CD4-positive, alpha-beta T cell treated with Interleukin-21 for 1 hour (primary cell): ENCODE measurements at regions not wholly inside any gene's neighbourhood (a gene's known extent, or its start where the extent isn't known, plus 50 kb on each side); places are given as distances from the start of the nearest gene placed in this dataset.

Experiments used
- DNase-seq: peaks from one replicate; pipeline ENCODE4 v3.0.0-alpha.2; 2020

DNA sequence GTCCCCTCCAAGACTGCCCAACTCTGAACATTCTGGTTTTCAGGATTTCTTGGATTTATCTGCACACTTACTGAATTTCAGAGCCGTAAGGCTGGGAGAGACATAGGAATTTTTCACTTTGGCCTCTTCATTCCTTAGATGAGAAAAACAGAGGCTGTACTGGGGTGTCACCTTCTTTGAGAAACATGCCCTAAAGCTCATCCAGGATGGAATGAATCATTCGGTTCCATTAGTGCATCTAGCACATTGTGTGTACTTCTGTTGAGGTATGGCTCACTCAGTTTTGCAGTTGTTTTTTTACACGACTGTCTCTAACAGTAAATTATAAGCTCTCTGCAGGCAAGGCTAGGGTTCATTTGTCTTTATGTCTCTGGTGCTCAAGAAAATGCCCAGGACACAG is 383.4 kb downstream of the GATA3 start:
- DNase-seq, result no peak

DNA sequence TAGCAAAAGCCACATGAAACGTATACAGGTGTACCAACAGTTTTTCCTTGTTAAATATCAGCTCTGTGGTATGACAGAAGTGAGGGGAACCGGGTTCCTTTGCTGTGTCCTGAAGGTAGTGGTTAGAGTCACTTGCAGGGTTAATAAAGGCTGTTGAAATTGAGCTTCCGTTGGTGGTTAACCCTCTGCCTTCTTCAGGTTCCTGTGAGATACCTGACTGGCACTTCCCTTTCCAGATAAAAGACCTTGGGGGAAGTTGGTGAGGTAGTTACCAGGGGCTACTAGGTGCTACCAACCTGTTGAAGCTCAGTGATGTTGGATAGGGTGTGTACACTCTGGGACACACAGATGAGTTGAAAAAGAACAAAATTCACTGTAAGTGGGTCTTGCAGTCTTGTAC is 384.1 kb downstream of the GATA3 start:
- DNase-seq, result peak; percentile 56

- no peak for DNase-seq
Observed at GRCh38 chr10:8439040-8439439, 384.6 kb downstream of the GATA3 start.

GRCh38 chr10:8444630-8445029 is 390.1 kb downstream of the GATA3 start:
- DNase-seq, result peak; percentile 47

DNA sequence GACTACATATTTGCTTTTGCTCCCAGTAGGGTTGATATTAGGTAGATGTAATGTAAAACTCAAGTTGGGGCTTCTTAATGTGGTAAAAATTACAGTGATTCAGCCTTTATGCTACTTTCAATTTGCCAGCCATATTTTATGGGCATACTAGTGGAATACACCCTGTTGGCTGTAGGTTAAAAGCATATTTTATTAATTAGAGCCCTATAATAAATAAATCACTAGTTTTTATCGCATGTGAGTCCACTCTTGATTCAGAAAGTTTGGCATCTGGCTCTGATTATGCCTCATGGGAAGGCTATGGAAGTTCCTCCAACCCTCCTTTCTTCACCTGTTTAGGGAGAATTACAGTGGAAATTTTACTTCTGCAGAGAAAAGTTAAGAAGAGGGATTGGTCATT is 390.9 kb downstream of the GATA3 start:
- no peak for DNase-seq

DNA sequence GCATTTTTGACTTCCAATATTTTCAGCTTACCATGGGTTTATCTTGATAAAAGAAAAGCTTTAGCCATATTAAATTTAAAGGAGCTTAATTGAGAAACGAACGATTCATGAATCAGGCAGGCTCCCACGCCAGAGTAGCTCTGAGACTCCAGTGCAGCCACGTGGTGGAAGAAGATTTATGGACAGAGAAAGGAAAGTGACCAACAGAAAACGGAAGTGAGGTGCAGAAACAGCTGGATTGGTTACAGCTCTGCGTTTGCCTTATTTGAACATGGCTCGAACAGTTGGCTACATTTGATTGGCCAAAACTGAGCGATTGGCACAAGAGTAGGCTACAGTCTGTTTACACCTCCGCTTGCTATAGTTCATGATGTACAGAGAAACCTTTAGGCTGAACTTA is 395.4 kb downstream of the GATA3 start:
- no peak for DNase-seq

DNA sequence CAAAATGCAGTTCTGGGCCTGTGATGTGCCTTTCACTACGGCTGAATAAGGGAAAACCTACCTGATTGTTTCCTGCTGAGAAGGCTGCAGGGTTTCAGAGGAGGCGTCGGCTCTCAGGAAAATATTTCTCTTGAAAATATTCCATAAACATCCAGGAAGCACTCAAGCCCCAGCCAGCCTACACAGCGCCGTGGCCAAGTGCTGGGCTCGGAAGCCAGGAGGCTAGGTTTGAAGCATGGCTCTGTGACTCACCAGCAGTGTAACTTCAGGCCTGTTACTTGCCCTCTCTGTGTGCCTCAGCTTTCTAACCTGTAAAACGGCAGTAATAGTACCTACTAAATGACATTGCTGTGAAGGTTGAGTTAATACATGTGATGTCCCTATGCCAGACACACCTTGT is 399.1 kb downstream of the GATA3 start:
- DNase-seq, result no peak

DNA sequence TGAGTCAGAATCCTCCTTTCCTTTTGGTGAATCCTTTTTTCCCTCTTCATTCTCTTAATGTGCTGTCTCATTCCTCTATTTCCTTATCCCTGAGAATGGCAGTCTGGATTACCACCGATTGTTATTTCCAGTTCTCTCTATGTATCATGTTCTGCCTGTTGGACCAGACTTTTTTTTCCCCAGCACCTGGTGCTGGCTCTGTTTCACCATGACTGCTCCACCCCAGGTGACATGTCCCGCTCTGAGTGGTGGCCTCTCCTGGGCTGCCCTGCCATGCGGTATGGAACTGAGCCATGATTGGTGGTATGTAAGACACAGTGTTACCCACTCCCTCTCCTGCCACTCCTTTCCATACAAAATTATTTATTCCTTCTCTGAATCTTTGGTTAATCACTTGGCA is 399.9 kb downstream of the GATA3 start:
- DNase-seq, result no peak

DNA sequence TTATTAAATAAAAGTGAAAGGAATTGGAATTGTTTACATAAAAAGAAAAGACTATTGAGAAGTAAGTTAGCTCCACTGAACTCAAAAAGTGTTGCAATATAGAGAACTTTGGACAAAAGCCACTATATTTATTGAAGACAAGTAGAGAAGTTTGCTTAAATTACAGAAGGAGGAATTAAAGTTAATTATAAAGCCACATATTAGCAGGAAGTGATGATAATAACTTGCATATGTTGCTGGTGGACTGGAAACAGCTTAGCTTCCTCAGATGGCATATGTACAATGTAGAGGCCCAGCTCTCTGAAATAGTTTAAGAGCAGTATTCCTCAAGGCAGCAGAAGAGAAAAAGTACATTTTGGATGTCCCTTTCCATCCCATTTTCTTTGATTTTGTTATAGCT is 400.7 kb downstream of the GATA3 start:
- DNase-seq, result no peak

DNA sequence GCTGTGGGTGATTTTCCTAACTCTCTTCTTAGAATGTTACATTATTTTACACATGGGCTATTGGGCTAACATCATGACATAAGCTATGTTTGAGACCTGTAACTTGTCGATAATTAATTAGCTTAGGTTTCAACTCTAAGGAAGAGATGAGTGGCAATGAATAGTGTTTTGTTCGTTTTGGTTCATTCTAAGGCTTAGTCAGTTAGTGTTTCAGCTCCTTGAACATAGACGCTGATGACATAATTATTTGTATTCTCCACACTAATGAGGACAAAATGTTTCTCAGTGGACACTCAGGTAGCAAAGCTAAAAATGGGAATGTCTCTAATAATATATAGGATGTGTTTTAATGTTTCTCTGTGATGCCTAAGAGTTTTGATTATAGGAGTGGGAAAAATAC is 401.9 kb downstream of the GATA3 start:
- DNase-seq, result no peak

- DNase-seq, result no peak
Observed at GRCh38 chr10:8460626-8461025, 406.1 kb downstream of the GATA3 start.

DNA sequence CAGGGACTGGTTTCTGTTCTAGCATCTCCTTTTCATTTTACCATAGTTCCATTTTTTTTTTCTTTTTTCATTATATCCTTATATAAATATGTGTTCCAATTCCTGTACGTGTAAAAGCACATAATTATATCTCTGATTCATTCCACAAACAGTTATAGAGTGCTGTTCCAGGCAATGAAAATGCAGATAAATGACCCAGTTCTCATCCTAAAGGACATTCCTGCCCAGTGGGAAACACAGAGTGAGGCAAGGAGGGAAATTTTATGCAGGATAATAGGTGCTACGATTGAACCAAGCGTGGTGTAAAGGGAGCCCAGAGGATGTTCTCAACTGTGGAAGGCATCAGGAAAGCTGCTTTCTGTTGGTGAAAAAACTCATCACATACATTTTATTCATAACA is 408.1 kb downstream of the GATA3 start:
- no peak for DNase-seq

- DNase-seq, result no peak
Observed at GRCh38 chr10:8463853-8464252, 409.4 kb downstream of the GATA3 start.

DNA sequence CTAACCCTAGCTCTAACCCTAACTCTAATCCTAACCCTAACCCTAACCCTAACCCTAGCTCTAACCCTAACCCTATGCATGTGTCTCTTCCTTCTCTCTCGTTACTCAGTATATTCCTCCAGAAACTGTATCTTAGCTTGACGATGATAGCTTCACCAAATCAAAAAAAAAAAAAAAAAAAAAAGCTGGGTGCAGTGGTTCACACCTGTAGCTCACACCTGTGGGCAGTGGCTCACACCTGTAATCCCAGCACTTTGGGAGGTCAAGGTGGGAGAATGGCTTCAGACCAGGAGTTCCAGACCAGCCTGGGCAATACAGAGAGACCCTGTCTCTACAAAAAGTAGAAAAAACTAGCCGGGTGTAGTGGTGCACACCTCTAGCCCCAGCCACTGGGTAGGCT is 414.0 kb downstream of the GATA3 start:
- no peak for DNase-seq

DNA sequence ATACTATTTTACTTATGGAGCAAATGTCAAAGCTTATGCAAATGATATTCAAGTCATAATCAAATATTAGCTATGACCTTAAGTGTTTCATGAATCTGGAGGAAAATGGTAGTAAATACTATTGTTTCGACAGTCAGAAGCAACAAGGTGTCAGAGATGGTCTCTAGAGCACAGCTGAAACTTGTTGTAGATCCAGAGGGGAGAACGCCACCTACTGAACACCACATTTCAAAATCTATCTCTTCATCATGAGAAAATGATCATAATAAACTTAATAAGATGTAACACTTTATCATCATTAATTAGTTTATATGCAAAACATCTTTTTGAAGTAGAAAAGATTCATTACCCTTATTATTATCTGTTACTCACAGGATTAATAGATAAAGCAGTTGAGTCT is 418.7 kb downstream of the GATA3 start:
- DNase-seq, result peak; percentile 64

DNA sequence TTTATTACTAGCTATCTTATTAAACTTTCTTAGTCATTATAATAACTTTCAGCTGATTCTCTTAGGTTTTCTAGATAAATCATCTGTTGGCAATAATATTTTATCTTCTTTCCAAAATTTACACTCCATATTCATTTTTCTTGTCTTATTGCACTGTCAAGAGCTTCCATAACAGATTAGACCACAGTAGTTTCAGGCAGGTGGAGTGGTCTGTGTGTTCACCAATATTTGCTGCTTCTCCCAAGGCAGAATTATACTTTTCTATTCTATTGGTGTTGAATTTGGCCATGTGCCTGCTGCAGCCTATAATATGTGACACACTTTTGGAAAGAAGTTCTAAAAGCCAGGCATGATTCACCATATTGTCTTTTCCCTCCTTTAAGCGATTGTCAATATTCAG is 422.8 kb downstream of the GATA3 start:
- DNase-seq, result no peak

DNA sequence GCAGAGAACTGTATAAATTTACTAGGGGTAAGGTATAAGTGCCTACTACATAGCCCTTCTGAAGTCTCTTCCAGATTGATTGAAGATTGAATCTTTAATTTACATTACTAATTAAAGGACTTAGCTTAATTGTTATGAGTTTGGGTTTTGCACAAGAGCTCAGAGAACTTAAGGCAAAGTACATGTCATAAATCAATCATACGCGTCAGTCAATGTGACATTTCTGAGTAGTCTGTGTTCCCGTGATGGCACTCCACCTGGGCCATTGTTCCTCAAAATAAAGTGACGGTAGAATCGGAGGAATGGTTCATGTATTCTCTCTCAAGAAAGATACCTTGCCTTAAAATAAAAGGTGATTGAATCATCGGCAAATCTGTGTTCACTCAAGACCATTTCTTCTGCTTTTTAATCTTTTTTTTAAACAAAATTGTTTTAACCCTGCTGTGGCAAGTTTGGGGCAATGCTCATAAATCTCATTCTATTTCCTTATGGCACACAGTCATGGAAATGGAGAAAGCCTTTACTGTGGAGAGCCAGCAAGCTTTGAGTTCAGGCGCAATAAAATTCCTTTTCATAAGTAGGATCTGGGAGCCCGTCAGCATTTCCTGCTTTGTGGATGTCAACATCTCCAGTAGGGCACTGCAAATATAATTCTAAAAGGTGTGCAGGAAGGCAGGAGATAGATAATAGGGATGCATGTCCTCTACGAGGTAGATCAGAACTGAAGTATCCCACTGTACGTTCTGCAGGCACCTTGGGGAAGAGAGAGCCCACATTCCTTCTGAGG is 427.4 kb downstream of the GATA3 start:
- DNase-seq, result no peak

GRCh38 chr10:8485032-8485431 is 430.5 kb downstream of the GATA3 start:
- no peak for DNase-seq

- DNase-seq, result no peak
Observed at GRCh38 chr10:8487346-8487745, 432.9 kb downstream of the GATA3 start.

DNA sequence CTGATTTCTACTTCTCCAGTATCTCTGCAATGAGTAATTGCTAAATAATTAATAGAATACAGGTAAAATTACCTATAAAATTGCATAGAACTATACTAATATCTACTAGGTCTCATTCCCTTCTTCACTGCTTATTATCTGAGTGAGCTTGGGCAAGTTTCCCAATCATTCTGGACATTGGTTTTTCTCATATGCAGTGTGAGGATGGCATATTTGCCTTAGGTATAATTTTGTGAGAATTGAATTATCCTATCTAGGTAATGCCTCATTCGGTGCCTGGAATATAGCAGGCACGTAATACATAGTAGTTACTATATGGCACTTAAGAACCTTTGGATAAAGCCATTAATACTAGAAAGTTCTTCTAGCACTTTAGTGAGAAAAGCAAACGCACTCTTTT is 434.7 kb downstream of the GATA3 start:
- no peak for DNase-seq

DNA sequence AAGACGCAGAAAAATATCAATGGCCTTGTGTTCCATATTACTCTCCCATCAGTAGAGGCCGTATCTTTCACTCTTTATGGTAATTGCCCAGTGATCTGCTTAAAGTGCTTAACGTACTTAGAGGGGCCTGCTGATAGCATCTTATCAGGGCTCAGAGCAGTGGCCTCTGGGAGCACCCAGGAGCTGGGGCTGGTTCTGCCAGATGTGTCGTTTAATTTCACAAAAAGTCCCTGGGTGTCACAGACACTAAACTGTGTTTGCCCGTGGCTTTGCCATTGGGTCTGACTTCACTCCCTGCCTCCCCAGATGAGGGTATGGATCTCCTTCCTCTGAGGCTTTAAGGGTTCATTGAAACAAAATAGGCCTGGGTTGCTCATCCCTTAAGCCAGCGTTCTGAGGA is 435.3 kb downstream of the GATA3 start:
- DNase-seq, result no peak

DNA sequence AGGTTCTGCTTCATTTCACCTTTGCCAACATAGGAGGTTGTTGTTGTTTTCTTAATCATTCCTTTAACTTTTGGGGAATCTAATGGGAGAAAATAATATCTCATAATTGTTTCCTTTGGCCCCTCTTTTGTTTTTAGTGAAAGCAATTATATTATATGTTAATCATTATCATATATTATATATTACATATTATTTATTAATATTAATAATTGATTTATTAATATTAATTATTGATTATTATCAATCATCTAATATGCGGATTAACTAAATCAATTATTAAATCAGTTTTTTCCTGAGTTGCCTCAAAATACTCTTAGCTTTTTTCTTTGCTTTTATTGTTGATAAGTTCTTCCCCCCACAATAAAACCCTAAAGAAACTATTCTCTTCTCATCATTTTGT is 443.8 kb downstream of the GATA3 start:
- DNase-seq, result no peak

GRCh38 chr10:8498881-8499280 is 444.4 kb downstream of the GATA3 start:
- DNase-seq, result no peak

DNA sequence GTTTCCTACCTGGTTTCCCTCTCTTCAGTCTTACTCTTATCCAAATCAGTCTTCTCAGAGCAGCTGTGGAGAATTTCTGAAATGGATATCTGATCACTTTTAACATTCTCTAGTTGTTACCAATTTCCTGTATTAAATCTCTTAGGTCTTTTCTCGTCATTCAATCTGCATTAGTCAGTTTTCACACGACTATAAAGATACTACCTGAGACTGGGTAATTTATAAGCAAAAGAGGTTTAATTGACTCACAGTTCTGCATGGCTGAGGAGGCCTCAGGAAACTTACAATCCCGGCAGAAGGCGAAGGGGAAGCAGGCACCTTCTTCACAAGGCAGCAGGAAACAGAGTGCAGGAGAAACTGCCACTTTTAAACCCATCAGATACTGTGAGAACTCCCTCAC is 444.8 kb downstream of the GATA3 start:
- DNase-seq, result no peak

- no peak for DNase-seq
Observed at GRCh38 chr10:8499752-8500390, 445.4 kb downstream of the GATA3 start.
